Thyroid gland (tissue), 4 donors: ENCODE measurements at regions not wholly inside any gene's neighbourhood (a gene's known extent, or its start where the extent isn't known, plus 50 kb on each side); places are given as distances from the start of the nearest gene placed in this dataset.

ENCODE experiments used
- POLR2A ChIP-seq, 2 donors: fragments of 450-650 bp; IDR thresholded peaks; one replicate each; pipeline ENCODE4 v1.6.1; 2017; ENCODE audit warnings: antibody characterized with exemption in 2 of 2, mild to moderate bottlenecking in 2 of 2, moderate library complexity in 1 of 2
- TF ChIP-seq, protein P1 (sequence below), 6 experiments: fragments of 200-600 bp in 3 of 6; fragments of 450-650 bp in 3 of 6; sonication (generic) in 3 of 6; IDR thresholded peaks; one replicate each; pipeline ENCODE4 v1.5.1; 2016 to 2019; ENCODE audit warnings: antibody characterized with exemption in 6 of 6, mild to moderate bottlenecking in 2 of 6, inconsistent platforms in 1 of 6, moderate library complexity in 1 of 6

DNA sequence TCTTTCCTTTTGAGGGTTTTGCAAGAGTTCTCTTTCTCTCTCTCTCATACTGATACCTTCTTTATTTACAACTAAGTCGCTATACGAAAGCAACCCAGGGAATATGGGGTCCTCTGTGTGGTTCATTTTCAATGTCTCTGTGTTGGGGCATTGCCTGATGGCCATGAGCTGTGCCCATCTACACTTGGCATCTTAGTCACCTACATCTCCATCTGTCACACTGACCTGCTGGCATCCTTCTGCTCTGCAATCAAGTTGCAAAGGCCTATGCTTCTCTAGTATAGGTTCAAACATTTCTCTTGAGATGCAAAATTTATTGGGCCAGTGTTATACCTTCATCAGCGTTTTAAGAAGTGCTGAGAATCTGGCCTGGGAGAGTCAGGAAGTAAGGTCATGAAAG, 228.2 kb downstream of the MTRR start:
- no peak for TF ChIP-seq POLR2A (IDR thresholded peaks at IDR 0.05)
- TF ChIP-seq, protein P1, sequence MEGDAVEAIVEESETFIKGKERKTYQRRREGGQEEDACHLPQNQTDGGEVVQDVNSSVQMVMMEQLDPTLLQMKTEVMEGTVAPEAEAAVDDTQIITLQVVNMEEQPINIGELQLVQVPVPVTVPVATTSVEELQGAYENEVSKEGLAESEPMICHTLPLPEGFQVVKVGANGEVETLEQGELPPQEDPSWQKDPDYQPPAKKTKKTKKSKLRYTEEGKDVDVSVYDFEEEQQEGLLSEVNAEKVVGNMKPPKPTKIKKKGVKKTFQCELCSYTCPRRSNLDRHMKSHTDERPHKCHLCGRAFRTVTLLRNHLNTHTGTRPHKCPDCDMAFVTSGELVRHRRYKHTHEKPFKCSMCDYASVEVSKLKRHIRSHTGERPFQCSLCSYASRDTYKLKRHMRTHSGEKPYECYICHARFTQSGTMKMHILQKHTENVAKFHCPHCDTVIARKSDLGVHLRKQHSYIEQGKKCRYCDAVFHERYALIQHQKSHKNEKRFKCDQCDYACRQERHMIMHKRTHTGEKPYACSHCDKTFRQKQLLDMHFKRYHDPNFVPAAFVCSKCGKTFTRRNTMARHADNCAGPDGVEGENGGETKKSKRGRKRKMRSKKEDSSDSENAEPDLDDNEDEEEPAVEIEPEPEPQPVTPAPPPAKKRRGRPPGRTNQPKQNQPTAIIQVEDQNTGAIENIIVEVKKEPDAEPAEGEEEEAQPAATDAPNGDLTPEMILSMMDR (IDR thresholded peaks at IDR 0.05), result no peak
